OCI-LY3 (cell line): ENCODE measurements at regions not wholly inside any gene's neighbourhood (a gene's known extent, or its start where the extent isn't known, plus 50 kb on each side); places are given as distances from the start of the nearest gene placed in this dataset.
"Not testable (repeated sequence)": the region's sequence is repeated elsewhere in the genome, so short reads cannot be mapped to it uniquely, and the experiment has no call there.

Experiments used
- CTCF ChIP-seq: fragments of 200-600, 300-600 bp; sonication (generic); IDR thresholded peaks from 2 replicates; pipeline ENCODE4 v1.5.1; 2014; ENCODE audit warnings: antibody characterized with exemption, low read length, low read depth
- EZH2phosphoT487 ChIP-seq: fragments of 200-600 bp; shearing (Covaris generic); IDR thresholded peaks from 2 replicates; pipeline ENCODE4 v1.6.1; 2018; ENCODE audit warnings: antibody characterized with exemption, mixed run types, low read depth

DNA sequence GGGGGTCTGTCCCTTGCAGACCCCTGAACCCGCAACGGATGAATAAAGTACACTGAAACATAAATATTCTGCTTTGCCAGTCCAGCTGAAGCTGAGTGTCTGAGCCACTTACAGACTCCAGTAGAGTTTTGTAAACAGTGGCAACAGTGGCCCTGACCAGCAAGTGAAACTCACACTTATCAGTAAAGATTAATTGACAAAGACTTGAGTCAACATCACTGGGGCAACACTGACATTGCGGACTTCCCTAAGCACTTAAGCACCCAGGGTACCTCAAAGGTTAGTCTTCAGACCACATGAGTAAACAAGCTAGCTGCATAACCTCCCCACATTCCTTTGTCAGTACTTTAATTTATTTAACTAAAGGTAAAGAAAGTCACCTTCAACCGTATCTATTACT is 79.8 kb upstream of the HSFY2 start:
- not testable (repeated sequence) for TF ChIP-seq CTCF, EZH2phosphoT487
